GM18519 (cell line): ENCODE measurements at regions not wholly inside any gene's neighbourhood (a gene's known extent, or its start where the extent isn't known, plus 50 kb on each side); places are given as distances from the start of the nearest gene placed in this dataset.
A peak's percentile ranks its signal among the peaks of the same experiment; 100 is the strongest.

ENCODE experiments used
- ATAC-seq: cut with Tn5 transposase; IDR thresholded peaks from one replicate; pipeline ENCODE4 v1.9.1; 2021; ENCODE audit warnings: mild to moderate bottlenecking, moderate library complexity; ENCODE audit not compliant: unreplicated experiment, low FRiP score

GRCh38 chr6:50589751-50590470 lies 123.4 kb upstream of the TFAP2D start:
- no peak for ATAC-seq

- no peak for ATAC-seq
These were observed 122.2 kb upstream of the TFAP2D start for GRCh38 chr6:50591135-50591534.

- no peak for ATAC-seq
These were observed 113.0 kb upstream of the TFAP2D start for GRCh38 chr6:50600280-50600679.

GRCh38 chr6:50602292-50602691 lies 111.0 kb upstream of the TFAP2D start:
- ATAC-seq = no peak

GRCh38 chr6:50608421-50608820 lies 104.9 kb upstream of the TFAP2D start:
- no peak for ATAC-seq

GRCh38 chr6:50610562-50610961 lies 102.8 kb upstream of the TFAP2D start:
- ATAC-seq = no peak

- ATAC-seq = no peak
These were observed 77.9 kb upstream of the TFAP2D start for GRCh38 chr6:50635429-50635828.

- ATAC-seq = no peak
These were observed 76.1 kb upstream of the TFAP2D start for GRCh38 chr6:50637267-50637666.

- no peak for ATAC-seq
These were observed 64.2 kb upstream of the TFAP2D start for GRCh38 chr6:50649086-50649485.

- ATAC-seq = no peak
These were observed 60.1 kb upstream of the TFAP2D start for GRCh38 chr6:50653253-50653652.

GRCh38 chr6:50654155-50654554 lies 59.2 kb upstream of the TFAP2D start:
- no peak for ATAC-seq

- peak; percentile 86 for ATAC-seq
These were observed 57.4 kb upstream of the TFAP2D start for GRCh38 chr6:50655848-50656453.

- no peak for ATAC-seq
These were observed 55.8 kb upstream of the TFAP2D start for GRCh38 chr6:50657513-50657912.

GRCh38 chr6:50658561-50658960 lies 54.8 kb upstream of the TFAP2D start:
- no peak for ATAC-seq

- no peak for ATAC-seq
These were observed 51.7 kb upstream of the TFAP2D start for GRCh38 chr6:50661636-50662035.
